ENCODE measurements at regions not wholly inside any gene's neighbourhood (a gene's known extent, or its start where the extent isn't known, plus 50 kb on each side); places are given as distances from the start of the nearest gene placed in this dataset.
"Not testable (repeated sequence)": the region's sequence is repeated elsewhere in the genome, so short reads cannot be mapped to it uniquely, and the experiment has no call there.

- DNase-seq (ENCODE audit: low read depth), result peak; percentile 7
Observed at GRCh38 chr4:28822163-28822562, 1898.0 kb upstream of the PCDH7 start.

- no peak for DNase-seq (ENCODE audit: low read depth)
Observed at GRCh38 chr4:28827866-28828265, 1892.3 kb upstream of the PCDH7 start.

GRCh38 chr4:28831867-28832266 lies 1888.3 kb upstream of the PCDH7 start:
- DNase-seq (ENCODE audit: low read depth), result no peak

- no peak for DNase-seq (ENCODE audit: low read depth)
Observed at GRCh38 chr4:28832444-28832843, 1887.7 kb upstream of the PCDH7 start.

- no peak for DNase-seq (ENCODE audit: low read depth)
Observed at GRCh38 chr4:28834120-28834519, 1886.0 kb upstream of the PCDH7 start.

GRCh38 chr4:28835501-28835900 lies 1884.7 kb upstream of the PCDH7 start:
- no peak for DNase-seq (ENCODE audit: low read depth)

- DNase-seq (ENCODE audit: low read depth), result no peak
Observed at GRCh38 chr4:28842271-28842670, 1877.9 kb upstream of the PCDH7 start.

- DNase-seq (ENCODE audit: low read depth), result no peak
Observed at GRCh38 chr4:28845158-28845557, 1875.0 kb upstream of the PCDH7 start.

GRCh38 chr4:28857028-28857427 lies 1863.1 kb upstream of the PCDH7 start:
- DNase-seq (ENCODE audit: low read depth), result not testable (repeated sequence)

- DNase-seq (ENCODE audit: low read depth), result peak; percentile 5
Observed at GRCh38 chr4:28868841-28869240, 1851.3 kb upstream of the PCDH7 start.

GRCh38 chr4:28879178-28879577 lies 1841.0 kb upstream of the PCDH7 start:
- DNase-seq (ENCODE audit: low read depth), result no peak

- DNase-seq (ENCODE audit: low read depth), result no peak
Observed at GRCh38 chr4:28879900-28880299, 1840.3 kb upstream of the PCDH7 start.

GRCh38 chr4:28883211-28883610 lies 1837.0 kb upstream of the PCDH7 start:
- no peak for DNase-seq (ENCODE audit: low read depth)

GRCh38 chr4:28886934-28887333 lies 1833.2 kb upstream of the PCDH7 start:
- peak; percentile 49 for DNase-seq (ENCODE audit: low read depth)

- DNase-seq (ENCODE audit: low read depth), result no peak
Observed at GRCh38 chr4:28890949-28891775, 1829.0 kb upstream of the PCDH7 start.

- DNase-seq (ENCODE audit: low read depth), result no peak
Observed at GRCh38 chr4:28913466-28913865, 1806.7 kb upstream of the PCDH7 start.

GRCh38 chr4:28916585-28916984 lies 1803.6 kb upstream of the PCDH7 start:
- DNase-seq (ENCODE audit: low read depth), result no peak

GRCh38 chr4:28918871-28919270 lies 1801.3 kb upstream of the PCDH7 start:
- DNase-seq (ENCODE audit: low read depth), result no peak

- DNase-seq (ENCODE audit: low read depth), result peak; percentile 1
Observed at GRCh38 chr4:28921886-28922285, 1798.3 kb upstream of the PCDH7 start.

- DNase-seq (ENCODE audit: low read depth), result no peak
Observed at GRCh38 chr4:28926156-28926555, 1794.0 kb upstream of the PCDH7 start.

GRCh38 chr4:28942631-28943030 lies 1777.5 kb upstream of the PCDH7 start:
- DNase-seq (ENCODE audit: low read depth), result no peak

GRCh38 chr4:28947374-28947773 lies 1772.8 kb upstream of the PCDH7 start:
- no peak for DNase-seq (ENCODE audit: low read depth)

- DNase-seq (ENCODE audit: low read depth), result no peak
Observed at GRCh38 chr4:28948501-28948900, 1771.7 kb upstream of the PCDH7 start.

- DNase-seq (ENCODE audit: low read depth), result peak; percentile 59
Observed at GRCh38 chr4:28966982-28967381, 1753.2 kb upstream of the PCDH7 start.
